ENCODE measurements at regions not wholly inside any gene's neighbourhood (a gene's known extent, or its start where the extent isn't known, plus 50 kb on each side); places are given as distances from the start of the nearest gene placed in this dataset.

- DNase-seq = no peak
- Histone ChIP-seq H3K9me3 (replicated peaks) (no peaks in the 10 kb centered on the region), H3K27me3 (ENCODE audit: low read depth) (peaks cover 5% of the 10 kb centered on the region), H3K36me3 (no peaks in the 10 kb centered on the region), H3K4me3 (no peak overlapping the region), H3K4me1 (no peaks in the 10 kb centered on the region), H3K27ac (replicated peaks) (no peak overlapping the region)
- no peak for TF ChIP-seq CTCF (IDR thresholded peaks at IDR 0.05; ENCODE audit: borderline replicate concordance)
- intact Hi-C loops (cut with micrococcal nuclease) = no loop called here
These were observed 118.0 kb upstream of the KMT2C start for GRCh38 chr7:152553671-152554317.

- intact Hi-C loops (cut with micrococcal nuclease) = no loop called here
- TF ChIP-seq CTCF (IDR thresholded peaks at IDR 0.05; ENCODE audit: borderline replicate concordance) = no peak
- H3K27me3 ChIP-seq (ENCODE audit: low read depth) = peaks cover 10% of the 10 kb centered on the region
- H3K27ac ChIP-seq (replicated peaks) = no peak overlapping the region
- no peak for DNase-seq
- H3K4me1 ChIP-seq = no peaks in the 10 kb centered on the region
- no peaks in the 10 kb centered on the region for H3K9me3 ChIP-seq (replicated peaks)
- no peak overlapping the region for H3K4me3 ChIP-seq
- no peaks in the 10 kb centered on the region for H3K36me3 ChIP-seq
These were observed 115.7 kb upstream of the KMT2C start for GRCh38 chr7:152551304-152552036.

GRCh38 chr7:152544971-152545619 lies 109.3 kb upstream of the KMT2C start:
- Histone ChIP-seq H3K27me3 (ENCODE audit: low read depth) (peaks cover 15% of the 10 kb centered on the region), H3K9me3 (replicated peaks) (no peaks in the 10 kb centered on the region), H3K27ac (replicated peaks) (no peak overlapping the region), H3K4me3 (no peak overlapping the region), H3K4me1 (no peaks in the 10 kb centered on the region), H3K36me3 (no peaks in the 10 kb centered on the region)
- intact Hi-C loops (cut with micrococcal nuclease) = no loop called here
- no peak for TF ChIP-seq CTCF (IDR thresholded peaks at IDR 0.05; ENCODE audit: borderline replicate concordance)
- no peak for DNase-seq

- intact Hi-C loops (cut with micrococcal nuclease) = no loop called here
These were observed 108.7 kb upstream of the KMT2C start for GRCh38 chr7:152544481-152544927.

GRCh38 chr7:152543799-152544198 lies 108.0 kb upstream of the KMT2C start:
- peaks cover 15% of the 10 kb centered on the region for H3K27me3 ChIP-seq (ENCODE audit: low read depth)
- no peak for DNase-seq
- H3K4me1 ChIP-seq = no peaks in the 10 kb centered on the region
- no peaks in the 10 kb centered on the region for H3K36me3 ChIP-seq
- H3K9me3 ChIP-seq (replicated peaks) = no peaks in the 10 kb centered on the region
- TF ChIP-seq CTCF (IDR thresholded peaks at IDR 0.05; ENCODE audit: borderline replicate concordance) = no peak
- no peak overlapping the region for H3K27ac ChIP-seq (replicated peaks)
- H3K4me3 ChIP-seq = no peak overlapping the region
- intact Hi-C loops (cut with micrococcal nuclease) = no loop called here

More at GRCh38 chr7:152544481-152544927, 108.7 kb upstream of the KMT2C start:
- peaks cover 15% of the 10 kb centered on the region for H3K27me3 ChIP-seq (ENCODE audit: low read depth)
- H3K4me1 ChIP-seq = no peaks in the 10 kb centered on the region
- no peak for TF ChIP-seq CTCF (IDR thresholded peaks at IDR 0.05; ENCODE audit: borderline replicate concordance)
- H3K9me3 ChIP-seq (replicated peaks) = no peaks in the 10 kb centered on the region
- H3K27ac ChIP-seq (replicated peaks) = no peak overlapping the region
- no peak for DNase-seq
- no peak overlapping the region for H3K4me3 ChIP-seq
- H3K36me3 ChIP-seq = no peaks in the 10 kb centered on the region

All from left ventricle myocardium inferior (tissue), 1 donor.